HUES48 (cell line): ENCODE measurements at regions not wholly inside any gene's neighbourhood (a gene's known extent, or its start where the extent isn't known, plus 50 kb on each side); places are given as distances from the start of the nearest gene placed in this dataset.
"Not testable (repeated sequence)": the region's sequence is repeated elsewhere in the genome, so short reads cannot be mapped to it uniquely, and the experiment has no call there.

Source experiments
- H3K27ac ChIP-seq: one replicate; pipeline ENCODE4 v1.7.0; 2013; ENCODE audit warnings: low read depth, low read length, inconsistent platforms
- H3K27me3 ChIP-seq: 2 replicates; pipeline ENCODE4 v1.6.1; 2013; ENCODE audit warnings: mild to moderate bottlenecking, low read length; ENCODE audit not compliant: control insufficient read depth, insufficient read depth
- H3K36me3 ChIP-seq: 2 replicates; pipeline ENCODE4 v1.6.1; 2013; ENCODE audit warnings: low read length; ENCODE audit not compliant: control insufficient read depth, insufficient read depth
- H3K4me1 ChIP-seq: 2 replicates; pipeline ENCODE4 v1.6.1; 2013; ENCODE audit warnings: mild to moderate bottlenecking, low read length; ENCODE audit not compliant: control insufficient read depth, insufficient read depth
- H3K4me3 ChIP-seq: 2 replicates; pipeline ENCODE4 v1.5.1; 2013; ENCODE audit warnings: mild to moderate bottlenecking, low read depth, low read length
- H3K9ac ChIP-seq: 2 replicates; pipeline ENCODE4 v1.6.1; 2013; ENCODE audit warnings: mild to moderate bottlenecking, low read depth, low read length, moderate library complexity
- H3K9me3 ChIP-seq: 2 replicates; pipeline ENCODE4 v1.6.1; 2013; ENCODE audit warnings: low read length; ENCODE audit not compliant: control insufficient read depth, insufficient read depth

GRCh38 chr7:68604541-68604940, 993.7 kb upstream of the AUTS2 start:
- Histone ChIP-seq H3K9me3 (peaks cover 13% of the 10 kb centered on the region), H3K27ac (no peak overlapping the region), H3K4me3 (no peak overlapping the region), H3K36me3 (no peaks in the 10 kb centered on the region), H3K9ac (no peak overlapping the region), H3K27me3 (no peaks in the 10 kb centered on the region), H3K4me1 (no peaks in the 10 kb centered on the region)

GRCh38 chr7:68610701-68611100, 987.6 kb upstream of the AUTS2 start:
- Histone ChIP-seq H3K27me3 (no peaks in the 10 kb centered on the region), H3K36me3 (no peaks in the 10 kb centered on the region), H3K9me3 (peaks cover 13% of the 10 kb centered on the region), H3K27ac (no peak overlapping the region), H3K4me3 (no peak overlapping the region), H3K9ac (no peak overlapping the region), H3K4me1 (no peaks in the 10 kb centered on the region; the same call in 1 of the 2 replicates)

DNA sequence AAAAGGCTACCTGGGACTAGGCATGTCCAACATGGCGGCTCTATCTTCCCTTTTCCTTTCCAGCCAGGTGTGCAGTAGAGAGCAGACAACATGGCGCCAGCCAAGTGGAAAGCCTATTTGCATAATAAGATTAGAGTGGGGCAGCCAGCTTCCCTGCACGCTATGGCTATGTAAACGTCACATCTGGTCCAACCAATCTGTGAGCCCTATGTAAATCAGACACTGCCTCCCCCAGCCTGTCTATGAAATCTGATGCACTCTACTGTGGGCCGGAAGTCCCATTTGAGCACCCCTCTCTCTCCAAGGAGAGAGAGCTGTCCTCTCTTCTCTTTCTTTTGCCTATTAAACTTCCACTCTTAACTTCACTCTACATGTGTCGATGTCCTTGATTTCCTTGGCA, 984.9 kb upstream of the AUTS2 start:
- H3K27ac ChIP-seq: no peak overlapping the region
- no peaks in the 10 kb centered on the region; the same call in 1 of the 2 replicates for H3K4me1 ChIP-seq
- H3K27me3 ChIP-seq: no peaks in the 10 kb centered on the region
- no peak overlapping the region for H3K4me3 ChIP-seq
- H3K9me3 ChIP-seq: peaks cover 6% of the 10 kb centered on the region; the same call in 1 of the 2 replicates
- H3K9ac ChIP-seq: no peak overlapping the region
- H3K36me3 ChIP-seq: no peaks in the 10 kb centered on the region

GRCh38 chr7:68613897-68614296, 984.4 kb upstream of the AUTS2 start:
- Histone ChIP-seq H3K27me3 (no peaks in the 10 kb centered on the region), H3K4me1 (no peaks in the 10 kb centered on the region; the same call in 1 of the 2 replicates), H3K36me3 (no peaks in the 10 kb centered on the region), H3K27ac (no peak overlapping the region), H3K4me3 (no peak overlapping the region), H3K9ac (no peak overlapping the region), H3K9me3 (peaks cover under 1% of the 10 kb centered on the region; the same call in 1 of the 2 replicates)

DNA sequence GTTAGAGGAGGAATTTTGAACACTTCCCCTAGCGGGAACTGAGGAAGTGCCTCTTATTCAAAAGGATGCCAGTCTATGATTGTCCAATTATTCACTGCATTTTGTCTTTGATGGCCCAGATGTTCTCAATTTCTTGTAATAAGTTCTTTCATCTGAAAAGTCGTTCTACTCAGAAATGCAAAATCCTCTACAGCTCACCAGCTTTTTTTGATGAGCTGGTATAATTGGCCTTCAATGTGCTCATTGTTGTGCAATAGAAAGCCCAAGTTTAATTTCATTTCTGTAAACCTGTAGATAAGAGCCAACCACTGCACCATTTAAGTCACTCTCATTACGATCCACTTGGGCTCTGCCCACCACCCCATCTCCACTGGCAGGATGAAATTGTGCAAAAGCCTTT, 978.7 kb upstream of the AUTS2 start:
- Histone ChIP-seq H3K9me3 (no peaks in the 10 kb centered on the region), H3K27ac (no peak overlapping the region), H3K27me3 (no peaks in the 10 kb centered on the region), H3K9ac (no peak overlapping the region), H3K4me1 (no peaks in the 10 kb centered on the region), H3K4me3 (no peak overlapping the region), H3K36me3 (no peaks in the 10 kb centered on the region)

DNA sequence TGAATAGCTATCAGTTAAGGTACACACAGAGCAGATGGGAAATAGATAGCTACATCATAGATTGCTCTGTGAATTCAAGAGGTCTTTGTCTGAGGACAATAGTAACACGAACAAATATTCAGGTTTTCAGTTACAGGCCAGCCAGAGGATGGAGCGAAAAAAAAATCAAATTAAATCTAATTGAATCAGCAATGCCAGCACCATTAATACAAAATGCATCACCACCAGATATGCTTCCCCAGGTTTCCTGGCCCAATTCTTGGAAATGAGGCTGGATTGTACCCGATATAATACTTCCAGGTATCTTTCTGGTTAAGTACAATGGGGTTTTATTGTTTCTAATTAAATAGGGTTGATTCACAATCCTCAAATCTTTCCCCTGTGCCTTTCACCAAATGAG, 975.8 kb upstream of the AUTS2 start:
- no peaks in the 10 kb centered on the region for H3K4me1 ChIP-seq
- H3K27ac ChIP-seq: no peak overlapping the region
- H3K36me3 ChIP-seq: no peaks in the 10 kb centered on the region
- no peak overlapping the region for H3K4me3 ChIP-seq
- H3K9ac ChIP-seq: no peak overlapping the region
- H3K27me3 ChIP-seq: no peaks in the 10 kb centered on the region
- no peaks in the 10 kb centered on the region for H3K9me3 ChIP-seq

GRCh38 chr7:68623030-68623429, 975.2 kb upstream of the AUTS2 start:
- Histone ChIP-seq H3K9ac (no peak overlapping the region), H3K36me3 (no peaks in the 10 kb centered on the region), H3K4me1 (no peaks in the 10 kb centered on the region), H3K27me3 (no peaks in the 10 kb centered on the region), H3K27ac (no peak overlapping the region), H3K4me3 (no peak overlapping the region), H3K9me3 (no peaks in the 10 kb centered on the region)

DNA sequence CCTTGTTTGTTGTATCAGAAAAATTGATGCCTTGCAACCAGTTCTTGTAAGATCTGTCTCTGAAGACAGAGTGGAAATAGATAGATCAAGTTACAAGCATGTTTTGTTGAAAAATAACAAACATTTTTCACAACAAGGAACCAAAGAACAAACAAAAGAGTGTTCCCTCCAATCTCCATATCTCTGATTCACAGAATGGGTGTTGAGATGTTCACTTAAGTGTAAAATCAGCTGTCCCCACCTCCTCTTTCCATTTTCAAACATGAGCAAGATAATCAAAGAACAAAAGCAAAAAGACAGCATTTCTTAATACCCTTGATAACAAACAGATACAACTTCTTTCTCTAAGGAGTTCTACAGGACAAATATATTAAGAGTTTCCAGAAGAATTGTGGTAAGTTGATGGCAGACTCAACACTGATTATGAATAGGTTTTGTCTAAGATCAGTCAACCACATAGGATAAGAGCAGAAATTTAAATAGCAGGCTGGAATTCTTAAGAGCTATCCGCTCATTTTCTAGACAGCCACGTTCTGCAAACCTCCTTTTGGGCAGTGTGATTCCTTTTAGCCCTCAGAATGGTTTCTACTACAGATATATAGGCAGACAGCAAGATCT, 970.9 kb upstream of the AUTS2 start:
- no peak overlapping the region for H3K4me3 ChIP-seq
- H3K36me3 ChIP-seq: no peaks in the 10 kb centered on the region
- H3K27me3 ChIP-seq: no peaks in the 10 kb centered on the region
- no peak overlapping the region for H3K9ac ChIP-seq
- H3K27ac ChIP-seq: no peak overlapping the region
- no peaks in the 10 kb centered on the region for H3K9me3 ChIP-seq
- H3K4me1 ChIP-seq: no peaks in the 10 kb centered on the region

DNA sequence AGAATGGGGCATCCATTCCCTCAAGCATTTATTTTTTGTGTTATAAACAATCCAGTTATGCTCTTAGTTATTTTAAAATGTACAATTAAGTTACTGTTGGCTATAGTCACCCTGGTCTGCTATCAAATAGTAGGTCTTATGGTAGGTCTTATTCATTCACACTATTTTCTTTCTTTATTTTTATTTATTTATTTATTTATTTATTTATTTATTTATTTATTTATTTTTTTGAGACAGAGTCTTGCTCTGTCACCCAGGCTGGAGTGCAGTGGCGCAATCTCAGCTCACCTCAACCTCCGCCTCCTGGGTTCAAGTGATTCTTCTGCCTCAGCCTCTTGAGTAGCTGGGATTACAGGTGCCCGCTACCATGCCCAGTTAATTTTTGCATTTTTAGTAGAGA, 967.4 kb upstream of the AUTS2 start:
- H3K27me3 ChIP-seq, H3K4me3 ChIP-seq, H3K27ac ChIP-seq, H3K9me3 ChIP-seq, H3K9ac ChIP-seq, H3K4me1 ChIP-seq, H3K36me3 ChIP-seq: not testable (repeated sequence)

GRCh38 chr7:68640103-68640502, 958.2 kb upstream of the AUTS2 start:
- Histone ChIP-seq H3K4me1 (no peaks in the 10 kb centered on the region), H3K9ac (no peak overlapping the region), H3K27me3 (no peaks in the 10 kb centered on the region), H3K9me3 (no peaks in the 10 kb centered on the region), H3K36me3 (no peaks in the 10 kb centered on the region), H3K27ac (no peak overlapping the region), H3K4me3 (no peak overlapping the region)

DNA sequence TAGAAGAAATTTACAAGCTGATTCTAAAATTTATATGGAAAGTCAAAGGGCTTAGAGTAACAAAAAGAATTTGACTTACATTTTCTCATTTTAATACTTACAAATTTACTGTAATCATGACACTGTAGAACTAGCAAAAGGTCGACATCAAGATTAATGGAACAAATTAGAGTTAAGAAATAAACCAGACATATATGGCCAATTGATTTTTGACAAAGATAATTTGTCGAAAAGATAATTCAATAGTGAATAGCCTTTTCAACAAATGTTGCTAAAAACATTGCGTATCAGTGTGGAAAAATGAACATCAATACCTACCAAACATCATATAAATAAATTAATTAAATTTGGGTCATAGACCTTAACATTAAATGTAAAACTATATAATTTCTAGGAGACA, 955.5 kb upstream of the AUTS2 start:
- Histone ChIP-seq H3K9ac (no peak overlapping the region), H3K27me3 (no peaks in the 10 kb centered on the region), H3K4me1 (no peaks in the 10 kb centered on the region), H3K4me3 (no peak overlapping the region), H3K27ac (no peak overlapping the region), H3K36me3 (no peaks in the 10 kb centered on the region), H3K9me3 (no peaks in the 10 kb centered on the region)

GRCh38 chr7:68663392-68663791, 934.9 kb upstream of the AUTS2 start:
- Histone ChIP-seq H3K4me1 (no peaks in the 10 kb centered on the region), H3K9me3 (no peaks in the 10 kb centered on the region), H3K9ac (no peak overlapping the region), H3K27ac (no peak overlapping the region), H3K27me3 (no peaks in the 10 kb centered on the region), H3K4me3 (no peak overlapping the region), H3K36me3 (no peaks in the 10 kb centered on the region)
